GM12875 (cell line): ENCODE measurements at regions not wholly inside any gene's neighbourhood (a gene's known extent, or its start where the extent isn't known, plus 50 kb on each side); places are given as distances from the start of the nearest gene placed in this dataset.
"Not testable (repeated sequence)": the region's sequence is repeated elsewhere in the genome, so short reads cannot be mapped to it uniquely, and the experiment has no call there.

Source experiments
- H3K4me3 ChIP-seq: one replicate; pipeline ENCODE4 v1.5.1; 2011; ENCODE audit warnings: low read depth, low read length, control low read depth
- CTCF ChIP-seq: IDR thresholded peaks from 2 replicates; pipeline ENCODE4 v1.5.1; 2011; ENCODE audit warnings: low read depth, mild to moderate bottlenecking, control low read depth, inconsistent platforms, low read length, moderate library complexity, borderline replicate concordance; ENCODE audit not compliant: insufficient read depth

GRCh38 chr17:68106085-68106484 is 70.5 kb downstream of the KPNA2 start:
- no peak overlapping the region for H3K4me3 ChIP-seq
- TF ChIP-seq CTCF, result no peak

GRCh38 chr17:68107373-68107772 is 71.8 kb downstream of the KPNA2 start:
- no peak for TF ChIP-seq CTCF
- no peak overlapping the region for H3K4me3 ChIP-seq

- TF ChIP-seq CTCF, result no peak
- no peak overlapping the region for H3K4me3 ChIP-seq
Measured at GRCh38 chr17:68108313-68109000, 72.9 kb downstream of the KPNA2 start.

GRCh38 chr17:68109404-68109803 is 73.9 kb downstream of the KPNA2 start:
- not testable (repeated sequence) for H3K4me3 ChIP-seq

- not testable (repeated sequence) for H3K4me3 ChIP-seq
Measured at GRCh38 chr17:68116211-68116610, 80.7 kb downstream of the KPNA2 start.

- no peak for TF ChIP-seq CTCF
Measured at GRCh38 chr17:68122587-68122986, 87.1 kb downstream of the KPNA2 start.

GRCh38 chr17:68125111-68125870 is 89.8 kb downstream of the KPNA2 start:
- no peak overlapping the region for H3K4me3 ChIP-seq
- TF ChIP-seq CTCF, result no peak

More at GRCh38 chr17:68122587-68122986, 87.1 kb downstream of the KPNA2 start:
- H3K4me3 ChIP-seq, result no peak overlapping the region

- H3K4me3 ChIP-seq, result no peak overlapping the region
- TF ChIP-seq CTCF, result no peak
Measured at GRCh38 chr17:68127914-68128313, 92.4 kb downstream of the KPNA2 start.
